MCF 10A (cell line): ENCODE measurements at regions not wholly inside any gene's neighbourhood (a gene's known extent, or its start where the extent isn't known, plus 50 kb on each side); places are given as distances from the start of the nearest gene placed in this dataset.

Source experiments
- BruUV-seq: library from RNA; stranded (reverse); fragments of 400-500 nt; replicated peaks from 2 replicates; lab custom pipeline; 2021; lab: Mats Ljungman, UMichigan
- CTCF ChIA-PET: fragments of 300-600 bp; sonication (Branson Sonifier 250); formaldehyde crosslinking; extraction: SDS; loops from one replicate; lab custom pipeline; 2021; ENCODE audit warnings: antibody characterized with exemption, inconsistent platforms; lab: Yijun Ruan, JAX
- POLR2A ChIA-PET: fragments of 300-600, 350-650 bp; sonication (Branson Sonifier 250); formaldehyde crosslinking; extraction: SDS; loops from one replicate; lab custom pipeline; 2020; ENCODE audit warnings: antibody characterized with exemption, inconsistent platforms; lab: Yijun Ruan, JAX
- DNase-seq: peaks from one replicate; pipeline ENCODE4 v3.0.0-alpha.2; 2018; ENCODE audit not compliant: unreplicated experiment
- H3K27ac Mint-ChIP-seq: one replicate; pipeline ENCODE4 v1.8.0; 2022; ENCODE audit warnings: mild to moderate bottlenecking, low read depth, mixed read lengths; ENCODE audit not compliant: unreplicated experiment
- H3K27me3 Mint-ChIP-seq: one replicate; pipeline ENCODE4 v1.8.0; 2022; ENCODE audit warnings: mixed read lengths; ENCODE audit not compliant: insufficient read depth, unreplicated experiment
- H3K36me3 Mint-ChIP-seq: one replicate; pipeline ENCODE4 v1.8.0; 2022; ENCODE audit warnings: mild to moderate bottlenecking, moderate library complexity, mixed read lengths; ENCODE audit not compliant: insufficient read depth, unreplicated experiment
- H3K4me1 Mint-ChIP-seq: one replicate; pipeline ENCODE4 v1.8.0; 2022; ENCODE audit warnings: mixed read lengths; ENCODE audit not compliant: insufficient read depth, unreplicated experiment
- H3K4me3 Mint-ChIP-seq: one replicate; pipeline ENCODE4 v1.8.0; 2022; ENCODE audit warnings: mild to moderate bottlenecking, moderate library complexity, mixed read lengths; ENCODE audit not compliant: unreplicated experiment
- H3K9me3 Mint-ChIP-seq: one replicate; pipeline ENCODE4 v1.8.0; 2022; ENCODE audit warnings: mixed read lengths; ENCODE audit not compliant: unreplicated experiment
- intact Hi-C: fragments of 100-400 bp; cut with micrococcal nuclease; formaldehyde crosslinking; loops from 2 replicates; pipeline ENCODE4 v1.14.1; 2022
- TF ChIP-seq, protein P1 (sequence below): fragments of 200-600 bp; IDR thresholded peaks from one replicate; pipeline ENCODE4 v1.8.0; 2022; ENCODE audit warnings: antibody characterized with exemption, mild to moderate bottlenecking; ENCODE audit not compliant: unreplicated experiment

DNA sequence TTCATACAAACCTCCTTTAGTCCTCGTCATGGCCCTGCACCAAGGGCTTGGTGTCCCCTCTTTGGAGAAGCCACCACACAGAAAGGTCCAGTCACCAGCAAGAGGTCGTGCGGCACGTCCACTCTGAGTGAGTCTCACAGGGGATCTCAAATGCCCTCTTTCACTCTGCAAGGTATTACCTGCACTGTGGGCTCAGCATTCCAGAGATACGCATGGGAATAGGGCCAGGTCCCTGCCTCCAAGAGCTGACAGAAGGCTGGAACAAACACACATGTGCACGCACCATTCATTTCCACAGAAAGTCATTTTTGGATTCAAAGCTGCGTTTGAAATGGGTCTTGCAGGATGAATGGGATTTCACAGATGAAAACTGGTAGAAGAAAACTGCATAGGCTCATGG is 50.4 kb upstream of the TJP1 start:
- ChIA-PET POLR2A (interaction anchor here (0.6 kb wide), 1 partner anchor 99 kb away, joined by 3 read pairs; no protein-coding TSS in a partner anchor), CTCF (no interaction called here)
- DNase-seq, result no peak
- H3K27ac Mint-ChIP-seq, result no peak overlapping the region
- H3K36me3 Mint-ChIP-seq, result no peaks in the 10 kb centered on the region
- no TSS peak for BruUV-seq
- TF ChIP-seq, protein P1, sequence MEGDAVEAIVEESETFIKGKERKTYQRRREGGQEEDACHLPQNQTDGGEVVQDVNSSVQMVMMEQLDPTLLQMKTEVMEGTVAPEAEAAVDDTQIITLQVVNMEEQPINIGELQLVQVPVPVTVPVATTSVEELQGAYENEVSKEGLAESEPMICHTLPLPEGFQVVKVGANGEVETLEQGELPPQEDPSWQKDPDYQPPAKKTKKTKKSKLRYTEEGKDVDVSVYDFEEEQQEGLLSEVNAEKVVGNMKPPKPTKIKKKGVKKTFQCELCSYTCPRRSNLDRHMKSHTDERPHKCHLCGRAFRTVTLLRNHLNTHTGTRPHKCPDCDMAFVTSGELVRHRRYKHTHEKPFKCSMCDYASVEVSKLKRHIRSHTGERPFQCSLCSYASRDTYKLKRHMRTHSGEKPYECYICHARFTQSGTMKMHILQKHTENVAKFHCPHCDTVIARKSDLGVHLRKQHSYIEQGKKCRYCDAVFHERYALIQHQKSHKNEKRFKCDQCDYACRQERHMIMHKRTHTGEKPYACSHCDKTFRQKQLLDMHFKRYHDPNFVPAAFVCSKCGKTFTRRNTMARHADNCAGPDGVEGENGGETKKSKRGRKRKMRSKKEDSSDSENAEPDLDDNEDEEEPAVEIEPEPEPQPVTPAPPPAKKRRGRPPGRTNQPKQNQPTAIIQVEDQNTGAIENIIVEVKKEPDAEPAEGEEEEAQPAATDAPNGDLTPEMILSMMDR, result no peak
- intact Hi-C loops, result no loop called here
- no peaks in the 10 kb centered on the region for H3K4me1 Mint-ChIP-seq
- H3K27me3 Mint-ChIP-seq, result no peaks in the 10 kb centered on the region
- no peaks in the 10 kb centered on the region for H3K9me3 Mint-ChIP-seq
- H3K4me3 Mint-ChIP-seq, result no peak overlapping the region
